HG03103 (cell line): ENCODE measurements at regions not wholly inside any gene's neighbourhood (a gene's known extent, or its start where the extent isn't known, plus 50 kb on each side); places are given as distances from the start of the nearest gene placed in this dataset.
"Not testable (repeated sequence)": the region's sequence is repeated elsewhere in the genome, so short reads cannot be mapped to it uniquely, and the experiment has no call there.

Source experiments
- ATAC-seq: cut with Tn5 transposase; IDR thresholded peaks from one replicate; pipeline ENCODE4 v1.9.1; 2021; ENCODE audit warnings: low read depth; ENCODE audit not compliant: unreplicated experiment

DNA sequence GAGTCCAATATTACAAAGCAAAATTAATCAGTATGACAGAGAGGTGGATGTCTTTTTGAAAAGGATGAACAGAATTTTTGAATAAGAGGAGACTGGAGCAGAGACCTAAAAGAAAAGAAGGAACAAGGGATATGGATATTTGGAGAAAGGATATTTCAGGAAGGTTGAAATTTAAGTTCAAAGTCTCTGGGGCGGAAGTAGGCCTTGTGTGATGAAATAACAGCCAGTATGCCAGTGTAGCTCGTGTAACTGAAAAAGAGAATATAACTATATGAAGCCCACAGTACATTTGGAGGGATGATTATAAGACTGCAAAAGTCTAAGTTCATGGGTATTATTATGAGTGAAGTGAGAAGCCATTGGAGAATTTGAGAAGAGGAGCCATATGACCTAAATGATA, 766.7 kb downstream of the GBE1 start:
- no peak for ATAC-seq

DNA sequence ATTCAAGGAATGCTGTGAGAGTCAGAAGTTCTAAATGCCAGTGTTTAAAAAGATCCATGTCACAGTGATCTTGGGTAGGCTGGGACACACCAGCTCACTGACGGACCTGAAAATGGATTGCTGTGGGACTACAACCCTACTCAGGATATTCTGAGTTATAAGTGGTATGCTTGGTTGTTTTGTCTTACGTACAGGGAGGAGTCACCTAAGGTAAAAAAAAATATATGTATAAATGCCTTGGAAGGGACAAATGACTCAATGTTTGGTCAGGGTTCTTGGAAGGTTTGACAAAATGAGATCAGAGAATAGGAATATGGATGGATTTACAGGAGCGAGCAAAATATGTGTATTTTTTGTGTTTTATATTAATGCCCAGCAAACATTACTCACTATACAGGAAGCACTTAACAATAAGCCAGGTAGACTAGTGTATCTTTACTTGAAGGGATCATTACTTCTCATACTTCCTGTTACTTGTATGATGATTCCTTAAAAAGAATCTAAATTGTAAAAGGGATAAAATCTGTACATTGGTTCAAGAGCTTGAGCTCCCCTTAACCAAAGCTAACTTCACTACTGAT, 767.3 kb downstream of the GBE1 start:
- no peak for ATAC-seq

DNA sequence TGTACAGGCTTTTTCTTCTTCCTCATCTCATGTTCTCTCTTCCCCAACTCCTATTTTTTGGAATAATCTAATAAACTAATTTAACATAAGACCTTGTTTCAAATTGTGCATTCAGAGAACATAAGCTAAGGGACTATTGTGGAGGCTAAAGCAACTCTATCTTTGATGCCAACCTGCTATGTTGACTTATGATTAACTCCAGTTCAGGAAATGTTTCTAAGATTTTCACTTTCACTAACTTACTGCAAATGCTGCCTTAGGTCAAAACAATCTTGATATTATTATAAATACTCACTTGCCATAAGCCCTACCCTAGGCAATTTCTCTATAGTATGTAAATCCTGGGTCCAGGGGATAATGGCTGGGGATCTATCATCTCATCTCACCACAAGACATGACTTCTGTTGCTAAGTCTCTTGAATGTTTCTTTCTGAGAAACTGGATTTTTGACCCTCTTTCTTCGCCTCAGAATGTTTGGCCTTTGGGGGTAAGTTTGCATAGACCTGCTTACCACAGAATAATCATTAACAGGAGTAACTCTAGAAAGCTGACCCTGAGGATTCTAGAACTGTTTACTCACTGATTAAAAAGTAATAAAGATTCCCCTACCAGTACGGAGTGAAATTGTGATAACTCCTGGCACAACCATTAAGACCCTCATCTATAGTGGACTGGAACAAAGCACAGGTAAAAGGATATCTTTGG, 768.1 kb downstream of the GBE1 start:
- ATAC-seq: no peak

DNA sequence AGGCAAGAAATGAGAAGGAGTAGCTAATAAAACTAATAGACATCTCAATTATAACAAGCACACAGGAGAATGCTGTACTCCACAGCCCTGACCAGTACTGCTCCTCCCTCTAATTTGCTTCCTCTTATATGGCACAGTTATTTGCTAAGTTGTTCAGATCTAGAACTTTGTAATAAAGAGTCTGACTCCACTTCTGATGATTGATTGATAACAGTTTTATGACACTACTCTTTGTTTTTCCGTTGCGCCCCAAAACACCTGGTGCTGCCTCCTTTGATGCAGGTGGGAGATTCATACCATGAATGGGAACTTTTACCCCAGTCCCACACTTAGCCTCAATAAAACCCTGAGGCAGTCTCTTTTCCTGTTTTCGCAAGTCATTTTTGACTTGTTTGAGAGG, 777.7 kb downstream of the GBE1 start:
- no peak for ATAC-seq

DNA sequence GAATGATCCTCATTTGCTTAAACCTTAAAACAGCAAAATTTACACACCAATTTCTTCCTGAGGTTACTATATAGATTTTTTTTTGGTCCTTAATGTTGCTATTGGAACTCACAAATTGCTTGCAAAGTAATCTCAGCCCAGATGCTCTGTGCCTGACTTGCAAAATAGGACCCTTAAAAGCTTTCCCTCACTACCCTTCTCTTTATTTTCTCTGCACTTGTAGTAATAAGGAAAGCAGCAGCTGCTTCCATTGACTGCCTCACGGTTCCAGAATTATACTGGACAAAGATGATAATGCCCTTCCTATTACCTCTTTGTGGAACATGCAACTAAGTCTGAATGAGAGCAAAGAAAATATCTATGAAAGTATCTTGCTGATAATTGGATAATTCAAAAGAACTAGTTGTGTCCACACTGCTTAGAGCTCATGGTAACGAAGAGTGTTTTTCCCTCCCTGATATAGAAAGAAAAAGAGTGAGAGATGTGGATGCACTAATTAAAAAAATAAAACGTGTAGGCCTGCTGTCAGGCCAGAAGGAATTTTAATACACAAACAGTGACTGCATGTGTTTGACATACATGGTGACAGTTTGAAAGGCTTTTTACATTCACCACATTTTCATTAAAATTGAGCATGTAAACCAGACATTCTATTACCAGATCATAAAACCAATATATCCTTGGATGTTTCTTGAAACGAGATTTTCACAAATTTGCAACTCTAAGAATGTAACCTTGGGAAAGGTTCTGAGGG, 783.1 kb downstream of the GBE1 start:
- ATAC-seq: no peak

DNA sequence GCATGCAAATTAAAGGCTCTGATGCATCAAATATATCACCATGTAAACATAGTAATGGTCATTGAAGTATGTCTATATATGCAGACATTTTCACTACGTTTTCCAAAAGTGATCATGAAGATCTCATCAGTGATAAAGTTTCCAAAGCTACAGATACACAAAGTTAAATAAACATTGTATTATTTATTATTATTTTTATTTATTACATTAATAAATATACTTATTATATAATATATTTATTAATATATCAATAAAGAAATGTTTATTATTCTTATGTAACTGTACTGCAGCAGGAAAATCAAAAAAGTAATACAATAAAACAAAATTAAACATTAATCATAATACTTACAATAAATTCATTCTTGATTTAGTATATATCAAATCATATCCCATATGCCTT, 791.2 kb downstream of the GBE1 start:
- no peak for ATAC-seq

DNA sequence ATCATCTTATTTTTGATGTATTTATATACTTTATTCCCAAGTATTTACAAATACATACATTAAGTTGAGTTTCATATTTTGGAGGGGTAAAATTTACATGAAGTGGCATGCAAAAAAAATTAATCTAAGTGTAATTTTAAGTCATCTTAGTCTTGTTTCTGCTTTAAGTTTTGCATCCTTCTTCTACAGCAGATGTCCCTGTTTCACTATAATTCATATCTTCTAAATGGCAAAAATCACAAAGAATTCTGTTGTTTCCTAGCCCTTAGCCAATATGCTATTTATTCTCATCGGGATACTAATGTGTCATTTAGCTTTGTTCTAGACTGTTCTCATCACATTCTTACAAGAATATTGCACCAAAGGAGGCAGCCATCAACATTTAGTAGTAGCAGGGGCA, 831.9 kb downstream of the GBE1 start:
- ATAC-seq: no peak

DNA sequence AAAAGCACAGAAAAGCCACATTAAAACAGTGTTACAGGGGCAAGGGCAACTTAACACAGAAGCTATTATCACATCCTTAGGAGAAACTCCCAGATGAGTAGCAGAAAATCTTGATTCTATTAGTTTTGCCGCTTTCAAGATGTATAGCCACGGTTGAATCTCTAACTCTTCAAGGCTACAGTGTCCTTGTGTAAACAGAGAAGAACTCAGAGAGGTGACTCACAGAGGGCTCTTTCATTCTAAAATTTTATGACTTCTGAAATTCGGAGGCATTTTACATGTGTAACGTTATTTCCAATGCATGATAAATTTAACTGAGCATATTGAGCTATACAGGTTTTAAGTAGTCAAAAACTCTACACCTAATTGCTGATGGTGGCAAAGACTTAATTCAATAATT, 846.6 kb downstream of the GBE1 start:
- ATAC-seq: no peak

DNA sequence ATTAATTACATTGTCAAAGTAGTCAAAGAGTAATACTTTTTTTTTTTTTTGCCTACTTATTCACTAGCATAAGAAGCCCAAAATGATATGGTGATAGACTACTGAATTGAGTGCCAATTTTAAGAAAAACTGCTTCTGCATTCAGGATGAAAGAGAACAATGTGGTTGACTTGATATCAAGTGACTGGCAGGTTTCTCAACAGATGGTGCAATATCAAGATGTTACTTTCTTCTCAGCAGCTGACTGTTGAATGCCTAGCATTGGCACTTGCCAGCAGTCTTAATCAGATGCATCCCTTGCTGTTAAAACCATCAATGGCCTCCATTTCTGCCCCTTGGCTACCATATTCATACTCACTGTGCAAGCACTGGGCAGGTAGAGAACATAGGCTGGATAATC, 863.2 kb downstream of the GBE1 start:
- ATAC-seq: no peak

DNA sequence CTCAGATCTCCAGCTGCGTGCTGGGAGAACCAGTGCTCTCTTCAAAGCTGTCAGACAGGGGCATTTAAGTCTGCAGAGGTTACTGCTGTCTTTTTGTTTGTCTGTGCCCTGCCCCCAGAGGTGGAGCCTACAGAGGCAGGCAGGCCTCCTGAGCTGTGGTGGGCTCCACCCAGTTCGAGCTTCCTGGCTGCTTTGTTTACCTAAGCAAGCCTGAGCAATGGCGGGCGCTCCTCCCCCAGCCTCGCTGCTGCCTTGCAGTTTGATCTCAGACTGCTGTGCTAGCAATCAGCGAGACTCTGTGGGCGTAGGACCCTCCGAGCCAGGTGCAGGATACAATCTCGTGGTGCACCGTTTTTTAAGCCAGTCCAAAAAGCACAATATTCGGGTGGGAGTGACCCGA, 864.4 kb downstream of the GBE1 start:
- ATAC-seq: not testable (repeated sequence)

DNA sequence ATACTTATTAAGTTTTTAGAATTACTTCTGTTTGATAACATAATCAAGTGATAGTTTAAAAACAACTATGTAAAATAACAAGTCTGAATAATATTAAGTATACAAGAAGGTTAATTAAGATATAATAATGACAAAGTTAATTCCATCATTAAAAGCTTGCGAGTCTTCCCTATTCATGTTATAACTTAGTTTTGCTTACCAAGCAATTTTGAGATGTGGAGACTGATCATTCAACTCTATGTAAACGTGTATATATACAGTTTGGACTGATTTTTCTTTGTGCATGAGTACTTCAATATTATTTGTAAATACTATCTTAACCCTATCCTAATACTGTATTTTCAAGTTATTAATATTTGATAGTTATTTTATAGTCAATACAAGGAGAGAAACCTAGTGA, 870.9 kb downstream of the GBE1 start:
- no peak for ATAC-seq

DNA sequence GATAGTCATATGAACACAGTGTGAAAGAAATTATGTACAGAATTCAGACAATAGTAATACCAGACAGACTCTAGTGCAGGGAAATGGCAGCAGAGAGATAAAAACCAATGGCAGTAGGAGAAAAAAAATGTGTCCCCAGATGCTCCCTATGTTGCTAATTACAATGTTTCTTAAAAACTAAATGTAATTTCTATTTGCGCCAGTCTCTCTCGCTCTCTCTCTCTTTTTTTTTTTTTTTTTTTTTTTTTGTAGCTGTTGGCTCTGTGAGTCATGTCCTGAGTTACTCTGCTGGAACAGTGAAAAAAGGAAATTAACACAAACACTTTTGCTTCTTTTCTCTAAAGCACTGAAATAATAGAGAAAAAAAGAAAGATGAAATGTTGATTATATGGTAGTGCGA, 871.9 kb downstream of the GBE1 start:
- ATAC-seq: no peak

DNA sequence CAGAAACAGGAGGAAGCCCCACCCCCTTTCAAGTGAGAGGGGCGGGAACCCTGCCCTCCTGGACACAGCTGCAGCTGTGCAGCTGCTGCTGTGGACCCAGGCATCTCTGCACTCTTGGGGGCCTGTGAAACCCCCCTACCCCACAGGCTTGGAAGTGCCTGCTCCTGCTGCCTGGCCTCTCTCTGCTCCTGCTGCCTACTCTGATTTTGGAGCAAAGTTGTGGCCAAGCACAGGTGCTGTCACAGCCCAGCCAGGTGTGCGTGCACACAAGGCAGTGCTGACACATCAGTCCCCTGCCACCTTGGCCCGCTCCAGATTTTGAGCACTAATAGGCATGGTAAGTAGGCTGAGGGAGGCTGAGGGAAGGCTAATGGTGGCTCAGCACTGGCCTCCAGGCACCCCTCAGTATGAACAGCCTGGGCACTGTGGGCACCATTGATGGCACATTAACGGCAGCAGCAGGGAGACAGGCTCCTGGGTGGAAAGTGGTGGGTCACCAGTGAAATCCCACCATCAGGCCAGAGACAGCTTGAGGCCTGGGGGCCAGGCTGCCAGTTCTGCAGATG, 890.9 kb downstream of the GBE1 start:
- no peak for ATAC-seq

DNA sequence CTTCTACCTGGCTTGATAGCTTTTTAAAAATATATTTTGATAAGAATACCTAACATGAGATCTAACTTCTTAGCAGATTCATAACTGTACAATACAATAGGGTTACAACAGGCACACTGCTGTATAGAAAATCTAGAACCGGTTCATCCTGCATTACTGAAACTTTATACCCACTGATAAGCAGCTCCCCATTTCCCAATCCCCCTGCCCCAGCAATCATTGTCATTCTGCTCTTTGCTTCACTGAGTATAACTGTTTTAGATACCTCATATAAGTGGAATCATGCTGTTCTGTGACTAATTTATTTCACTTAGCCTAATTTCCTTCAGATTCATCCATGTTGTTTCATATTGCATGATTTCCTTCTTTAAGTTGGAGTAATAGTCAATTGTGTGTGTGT, 906.0 kb downstream of the GBE1 start:
- no peak for ATAC-seq

DNA sequence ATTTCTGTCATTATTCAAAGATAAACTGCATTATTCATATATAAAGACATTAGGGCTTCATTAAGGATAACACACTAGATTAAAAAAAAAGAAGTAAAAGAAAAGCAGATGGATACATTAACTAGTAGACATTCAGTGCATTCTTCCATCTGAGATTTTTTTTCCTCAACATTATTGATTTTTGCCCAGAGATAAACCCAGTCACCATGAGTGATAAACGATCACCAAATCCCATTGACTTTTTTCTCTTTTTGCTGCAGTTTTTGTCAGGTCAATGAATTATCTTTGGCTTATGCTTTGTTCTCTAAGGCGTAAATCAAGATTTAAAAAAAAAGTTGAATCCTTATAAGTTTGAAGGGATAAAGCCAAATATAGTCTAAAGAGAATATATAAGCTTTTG, 925.0 kb downstream of the GBE1 start:
- ATAC-seq: no peak

DNA sequence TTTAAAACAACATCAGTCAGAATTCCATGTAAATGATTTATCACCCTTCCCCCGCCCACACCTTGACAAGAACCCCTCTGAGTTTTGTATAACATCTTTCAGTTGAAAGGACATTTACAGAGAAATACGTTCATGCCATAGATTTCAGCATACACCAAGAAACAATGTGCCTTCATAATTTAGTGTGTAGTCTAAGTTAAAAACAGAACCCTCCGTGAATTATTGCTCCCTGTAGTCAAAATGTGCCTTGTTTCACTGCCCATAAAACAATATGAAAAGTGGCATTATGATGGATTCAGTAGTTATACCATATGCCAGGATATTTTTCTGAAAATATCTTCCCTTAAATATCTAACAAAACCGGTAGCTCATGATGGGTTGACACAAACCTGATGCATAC, 953.9 kb downstream of the GBE1 start:
- ATAC-seq: no peak

DNA sequence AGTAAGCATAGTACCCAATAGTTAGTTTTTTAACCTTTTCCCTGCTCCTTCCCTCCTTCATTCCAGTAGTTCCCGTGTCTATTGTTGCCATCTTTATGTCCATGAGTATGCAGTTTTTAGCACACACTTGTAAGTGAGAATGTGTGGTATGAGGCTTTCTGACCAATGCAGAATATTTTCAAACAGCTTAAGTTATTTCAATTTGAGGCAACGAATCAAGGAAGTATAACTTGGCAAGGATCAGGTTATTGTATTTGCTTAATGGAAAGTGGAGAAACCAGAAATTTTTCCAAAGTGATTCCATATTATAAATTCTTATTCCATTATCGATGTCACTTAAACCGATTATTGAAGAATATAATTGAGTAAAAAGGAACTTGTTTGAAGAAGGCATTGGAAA, 954.8 kb downstream of the GBE1 start:
- no peak for ATAC-seq

DNA sequence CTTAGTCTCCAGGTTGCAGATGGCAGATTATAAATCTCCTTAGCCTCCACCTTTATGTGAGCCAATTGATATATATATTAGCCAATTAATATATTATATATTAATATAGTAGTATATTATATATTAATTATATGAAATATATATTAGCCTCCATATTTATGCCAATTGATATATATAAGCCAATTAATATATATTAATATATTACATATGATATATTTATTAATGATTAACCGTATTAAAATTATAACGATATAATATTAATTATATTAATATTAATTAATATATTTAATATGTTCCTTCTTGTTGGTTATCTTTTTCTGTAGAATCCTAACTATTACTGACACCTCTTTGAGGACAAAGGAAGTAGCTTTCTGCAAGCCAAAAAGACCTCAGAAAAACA, 972.5 kb downstream of the GBE1 start:
- no peak for ATAC-seq

DNA sequence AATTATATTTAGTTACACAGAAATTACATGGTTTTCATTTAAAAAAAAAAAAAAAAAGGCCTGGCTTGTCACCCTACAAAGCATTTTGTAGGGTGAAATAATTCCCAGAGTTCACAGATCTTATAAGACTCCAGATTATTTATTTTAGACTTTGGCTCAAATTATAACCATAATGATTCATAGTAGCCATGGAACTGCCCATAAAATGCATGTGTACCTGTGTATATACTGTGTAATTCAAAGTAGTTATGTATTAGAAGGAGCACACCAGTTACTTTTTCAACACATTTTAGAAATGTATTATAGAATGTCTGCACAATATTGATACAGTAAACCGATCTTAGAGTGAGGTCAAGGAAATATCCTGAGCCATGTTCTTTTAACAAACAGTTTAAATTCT, 975.6 kb downstream of the GBE1 start:
- ATAC-seq: no peak

DNA sequence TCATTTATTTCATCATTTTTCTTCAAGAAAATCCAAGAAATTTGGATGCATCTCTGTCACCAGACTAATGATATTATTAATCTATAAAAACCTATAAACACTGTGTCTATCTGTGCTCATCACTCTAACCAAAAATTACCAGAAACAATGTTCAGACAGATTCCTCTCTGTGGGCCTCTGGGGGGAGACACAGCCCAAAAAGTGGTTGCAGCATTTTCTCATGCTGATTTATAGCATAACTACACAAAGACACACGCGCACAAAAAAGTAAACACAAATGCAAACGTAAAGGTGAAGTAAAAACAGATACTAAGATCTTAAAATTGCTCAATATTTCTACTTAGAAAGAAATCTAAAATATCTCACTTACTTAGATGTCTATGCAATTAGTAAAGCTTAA, 976.0 kb downstream of the GBE1 start:
- no peak for ATAC-seq

DNA sequence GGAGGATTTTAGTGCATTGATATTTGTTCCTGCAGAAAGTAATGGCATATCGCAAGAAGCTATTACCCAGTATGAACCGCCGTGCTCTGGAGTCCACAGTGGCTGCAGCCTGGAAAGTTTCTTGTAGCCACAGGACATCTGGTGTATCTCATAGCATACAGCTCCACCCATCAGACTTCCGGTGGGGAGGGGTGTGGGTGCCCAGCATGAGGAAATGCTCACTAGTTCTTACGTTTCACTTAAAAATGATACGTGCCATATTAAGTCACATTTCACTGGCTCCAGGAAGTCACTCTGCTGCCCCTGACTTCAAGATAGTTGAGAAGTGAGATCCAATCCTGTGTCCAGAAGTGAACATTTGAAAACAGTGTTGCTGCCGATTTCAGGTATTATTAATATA, 990.4 kb downstream of the GBE1 start:
- ATAC-seq: no peak
